GM19468 (cell line): ENCODE measurements at regions not wholly inside any gene's neighbourhood (a gene's known extent, or its start where the extent isn't known, plus 50 kb on each side); places are given as distances from the start of the nearest gene placed in this dataset.
"Not testable (repeated sequence)": the region's sequence is repeated elsewhere in the genome, so short reads cannot be mapped to it uniquely, and the experiment has no call there.

ENCODE experiments used
- ATAC-seq: cut with Tn5 transposase; IDR thresholded peaks from one replicate; pipeline ENCODE4 v1.9.1; 2021; ENCODE audit warnings: mild to moderate bottlenecking, moderate library complexity, moderate number of reproducible peaks; ENCODE audit not compliant: unreplicated experiment; ENCODE audit errors: extremely low read depth

DNA sequence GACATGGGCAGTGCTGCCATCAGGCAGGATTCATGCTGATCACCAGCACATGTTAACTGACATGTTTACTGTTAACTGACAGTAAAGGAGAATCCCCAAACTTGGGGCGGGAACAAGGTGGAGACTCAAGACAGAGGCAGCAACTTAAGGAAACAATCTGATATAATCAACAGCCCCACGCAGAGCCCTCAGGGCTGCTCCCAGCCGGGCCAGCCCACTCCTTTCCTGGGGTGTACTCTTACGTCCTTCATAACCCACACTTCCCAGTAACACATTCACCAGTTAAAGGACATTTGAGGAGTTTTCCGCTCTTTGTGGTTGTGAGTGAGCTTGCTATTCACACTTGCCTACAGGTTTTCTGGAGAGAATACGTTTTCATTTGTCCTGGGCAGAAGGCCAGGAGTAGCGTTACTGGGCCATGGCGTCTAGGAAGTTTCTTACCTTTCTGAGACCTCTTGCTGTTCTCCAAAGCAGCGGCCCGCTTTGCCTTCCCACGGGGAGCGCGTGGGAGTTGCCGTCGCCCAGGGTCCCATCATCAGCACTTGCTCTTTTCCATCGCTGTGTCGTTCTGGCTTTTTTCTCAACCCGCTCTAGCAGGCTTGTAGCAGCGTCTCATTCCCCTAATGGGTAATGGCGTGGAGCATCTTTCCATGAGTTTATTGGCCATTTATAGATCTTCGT is 56.4 kb downstream of the FOXF2 start:
- no peak for ATAC-seq

DNA sequence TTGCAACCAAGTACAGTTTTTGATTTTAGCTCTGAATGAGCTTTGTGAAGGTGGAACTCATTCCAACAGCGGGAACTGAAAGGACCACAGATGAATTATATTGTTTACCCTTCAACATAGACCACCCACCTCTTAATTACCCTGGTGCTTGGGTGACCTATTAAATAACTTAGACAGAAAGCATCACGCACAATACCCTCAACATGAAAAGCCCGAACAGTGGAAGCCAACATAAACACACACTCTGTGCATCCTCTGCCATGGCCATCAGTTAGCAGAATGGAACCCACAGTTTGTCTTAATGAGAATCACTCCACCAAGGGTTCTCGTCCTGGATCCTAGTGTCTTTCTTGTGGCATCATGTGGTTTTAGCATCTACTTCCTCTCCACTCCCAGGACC is 60.5 kb downstream of the FOXF2 start:
- ATAC-seq, result no peak

DNA sequence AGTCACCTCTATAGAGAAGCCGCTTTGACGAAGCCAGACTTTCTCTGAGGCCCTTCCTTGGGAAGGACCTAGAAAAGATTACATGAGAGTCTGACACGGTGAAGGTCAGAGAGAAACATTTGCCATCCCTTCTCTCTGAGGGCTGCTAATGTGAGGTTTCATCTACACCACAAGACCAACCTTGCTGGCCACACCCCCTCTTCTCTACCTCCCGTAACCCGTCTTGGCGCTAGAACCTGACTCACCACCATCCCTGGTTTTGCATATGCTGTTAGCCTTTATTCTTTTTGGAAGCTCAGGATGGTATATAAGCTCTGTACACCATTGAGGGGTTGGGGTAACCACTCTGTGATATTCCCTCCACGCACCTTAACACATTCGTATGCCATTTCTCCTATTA is 63.6 kb downstream of the FOXF2 start:
- ATAC-seq, result no peak

DNA sequence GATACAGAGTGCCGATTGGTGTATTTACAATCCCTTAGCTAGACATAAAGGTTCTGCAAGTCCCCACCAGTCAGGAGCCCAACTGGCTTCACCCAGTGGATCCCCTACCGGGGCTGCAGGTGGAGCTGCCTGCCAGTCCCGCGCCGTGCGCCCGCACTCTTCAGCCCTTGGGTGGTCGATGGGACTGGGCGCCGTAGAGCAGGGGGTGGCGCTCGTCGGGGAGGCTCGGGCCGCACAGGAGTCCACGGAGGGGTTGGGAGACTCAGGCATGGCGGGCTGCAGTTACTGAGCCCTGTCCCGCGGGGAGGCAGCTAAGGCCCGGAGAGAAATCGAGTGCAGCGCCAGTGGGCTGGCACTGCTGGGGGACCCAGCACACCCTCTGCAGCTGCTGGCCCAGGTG is 67.4 kb downstream of the FOXF2 start:
- ATAC-seq, result not testable (repeated sequence)

DNA sequence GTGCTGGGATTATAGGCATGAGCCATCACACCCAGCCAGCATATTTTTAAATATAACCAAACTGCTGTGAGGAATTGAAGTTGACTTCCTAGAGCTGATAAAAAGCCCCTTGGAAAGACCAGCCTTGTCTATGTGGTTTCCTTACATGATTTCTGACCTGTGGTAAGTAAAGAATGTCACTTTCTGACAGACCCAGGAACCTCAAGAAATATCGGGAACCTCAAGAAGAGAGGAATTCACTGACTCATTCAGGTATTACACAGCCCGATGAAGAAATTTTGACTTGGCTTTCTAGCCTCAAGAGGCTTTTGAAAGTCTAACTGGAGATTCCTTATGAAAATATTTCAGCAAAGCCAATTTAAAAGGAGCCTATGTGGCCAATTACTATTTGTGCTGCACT is 71.8 kb downstream of the FOXF2 start:
- no peak for ATAC-seq

DNA sequence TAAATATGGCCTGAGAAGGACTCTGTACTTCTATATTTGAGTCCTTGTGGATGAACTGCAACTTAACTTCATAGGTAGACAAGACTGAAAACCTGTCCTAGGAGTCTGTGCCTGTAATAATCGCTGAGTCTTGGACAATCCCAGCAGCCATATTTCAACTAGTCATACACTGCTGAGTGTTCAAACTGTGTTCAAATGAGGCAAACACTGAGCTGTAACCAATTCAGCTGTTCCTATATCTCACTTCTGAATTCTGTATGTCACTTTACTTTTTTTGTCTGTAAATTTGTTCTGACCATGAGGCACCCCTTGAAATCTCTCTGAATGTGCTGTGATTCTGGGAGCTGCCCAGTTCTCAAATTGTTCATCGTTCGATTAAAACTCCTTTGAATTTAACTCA is 72.4 kb downstream of the FOXF2 start:
- ATAC-seq, result no peak

DNA sequence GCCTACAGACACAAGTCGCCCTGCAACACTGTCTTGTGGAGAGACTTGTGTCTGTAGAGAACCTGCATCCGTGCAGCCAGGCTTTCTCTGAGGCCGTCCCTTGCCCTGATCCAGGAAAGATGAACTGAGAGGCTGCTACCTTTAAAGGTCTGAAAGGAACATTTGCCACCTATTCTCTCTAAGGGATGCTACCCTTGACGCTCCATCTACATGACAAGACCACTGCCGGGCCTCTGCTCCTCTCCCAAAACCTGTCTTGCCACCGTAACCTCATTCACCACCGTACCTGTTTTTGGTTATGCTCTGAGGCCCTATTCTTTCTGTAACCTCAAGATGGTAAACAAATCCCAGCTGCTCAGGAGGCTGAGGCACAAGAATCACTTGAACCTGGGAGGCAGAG is 73.9 kb downstream of the FOXF2 start:
- no peak for ATAC-seq

DNA sequence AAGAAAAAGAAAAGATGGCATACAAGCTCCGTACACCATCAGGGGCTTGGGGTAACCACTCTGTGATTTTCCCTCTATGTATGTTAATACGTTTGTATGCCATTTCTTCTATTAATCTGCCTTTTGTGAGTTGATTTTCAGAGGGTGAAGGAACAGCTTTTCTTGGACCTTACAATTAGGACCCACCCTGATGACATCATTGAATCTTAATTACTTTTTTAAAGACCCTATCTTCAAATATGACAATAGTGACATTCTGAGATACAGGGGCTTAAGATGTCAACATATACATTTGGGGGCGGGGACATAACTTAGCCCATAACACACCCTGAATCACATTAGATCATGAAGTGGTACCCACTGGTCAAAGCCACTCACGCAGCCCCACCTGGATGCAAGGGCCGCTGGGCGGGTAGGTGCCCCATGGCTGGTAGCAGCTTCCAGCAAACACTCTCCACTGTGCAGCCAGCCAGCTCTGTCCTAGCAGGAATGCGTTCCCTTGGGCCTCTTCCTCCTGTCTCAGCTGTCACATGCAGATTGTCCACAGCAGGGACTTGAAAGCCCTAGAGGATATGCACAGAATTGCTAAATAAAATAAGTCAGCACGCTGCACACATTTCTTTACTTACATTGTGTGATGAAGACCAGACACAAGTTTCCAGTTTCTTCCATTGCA is 74.5 kb downstream of the FOXF2 start:
- no peak for ATAC-seq

DNA sequence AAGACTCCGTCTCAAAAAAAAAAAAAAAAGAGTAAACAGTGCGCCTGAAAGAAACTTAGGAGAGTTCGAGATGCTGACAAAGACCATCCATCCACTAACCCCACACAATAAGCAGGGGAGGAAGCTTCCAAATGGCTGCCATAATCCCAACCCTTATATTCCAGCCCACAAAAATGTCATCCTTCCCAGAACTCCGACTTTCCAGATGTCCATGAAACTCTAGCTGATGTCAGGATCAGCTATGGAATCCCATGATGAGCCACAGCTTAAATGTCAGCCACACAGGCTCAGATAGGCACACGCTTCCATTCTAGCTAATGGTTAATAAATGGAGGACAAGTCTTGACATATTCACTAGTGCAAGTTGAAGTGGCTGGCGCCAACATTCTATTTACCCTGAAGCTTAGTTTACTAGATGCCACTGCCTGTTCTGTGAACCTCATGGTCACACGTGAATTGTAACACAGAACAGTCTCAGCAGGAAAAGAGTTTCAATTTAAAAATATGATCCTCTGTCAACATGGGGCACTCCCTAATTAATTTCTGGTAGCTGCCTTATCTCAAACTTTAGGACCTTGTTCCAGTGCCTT is 75.5 kb downstream of the FOXF2 start:
- no peak for ATAC-seq

DNA sequence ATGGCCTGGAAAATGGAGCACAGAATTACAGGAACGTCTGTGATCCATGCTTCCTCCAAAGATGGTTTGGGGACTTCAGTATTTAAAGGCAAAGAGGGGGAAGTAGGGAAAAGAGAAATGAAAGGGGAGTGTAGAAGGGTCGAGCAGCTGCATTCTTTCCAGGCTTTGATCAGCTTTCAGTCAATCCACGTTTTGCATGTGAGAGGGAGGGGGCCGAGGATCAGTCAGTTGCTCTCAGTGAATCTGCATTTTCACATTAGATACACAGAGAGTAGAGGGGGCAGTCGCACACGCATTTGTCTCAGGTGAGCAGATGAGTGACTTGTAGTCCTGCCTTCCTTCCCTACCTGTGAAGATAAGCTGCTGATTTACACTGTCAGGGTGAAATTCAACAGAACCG is 78.8 kb downstream of the FOXF2 start:
- no peak for ATAC-seq

DNA sequence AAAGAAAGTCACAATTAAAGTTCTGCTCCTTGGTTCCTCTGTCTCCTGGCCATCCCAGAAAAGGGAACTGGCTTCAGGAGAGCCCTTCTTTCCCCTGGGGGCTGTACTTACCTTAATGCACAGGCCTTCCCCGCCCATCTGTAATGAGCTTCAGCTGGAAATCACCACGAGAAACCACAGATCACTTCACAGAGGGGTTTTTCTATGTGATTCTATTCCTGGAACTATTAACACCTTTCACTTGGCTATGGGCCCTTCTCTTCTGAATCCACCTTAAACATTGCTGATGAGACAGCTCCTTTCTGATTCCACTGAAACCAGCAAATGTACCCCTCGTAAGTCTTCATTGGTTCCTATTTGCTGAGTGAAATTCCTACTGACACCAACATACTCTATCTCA is 80.7 kb downstream of the FOXF2 start:
- no peak for ATAC-seq

DNA sequence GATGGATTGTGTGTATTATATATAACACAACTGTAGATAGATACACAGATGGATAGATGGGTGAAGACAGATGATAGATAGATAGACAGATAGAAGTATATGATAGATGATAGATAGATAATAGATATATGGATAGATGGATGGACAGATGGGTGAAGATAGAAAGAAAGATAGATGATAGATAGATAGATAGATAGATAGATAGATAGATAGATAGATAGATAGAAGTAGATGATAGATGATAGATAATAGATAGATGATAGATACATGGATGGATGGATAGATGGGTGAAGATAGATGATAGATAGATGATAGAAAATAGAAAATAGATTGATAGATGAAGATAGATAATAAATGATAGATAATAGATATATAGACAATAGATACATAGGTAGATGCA is 83.3 kb downstream of the FOXF2 start:
- ATAC-seq, result no peak

DNA sequence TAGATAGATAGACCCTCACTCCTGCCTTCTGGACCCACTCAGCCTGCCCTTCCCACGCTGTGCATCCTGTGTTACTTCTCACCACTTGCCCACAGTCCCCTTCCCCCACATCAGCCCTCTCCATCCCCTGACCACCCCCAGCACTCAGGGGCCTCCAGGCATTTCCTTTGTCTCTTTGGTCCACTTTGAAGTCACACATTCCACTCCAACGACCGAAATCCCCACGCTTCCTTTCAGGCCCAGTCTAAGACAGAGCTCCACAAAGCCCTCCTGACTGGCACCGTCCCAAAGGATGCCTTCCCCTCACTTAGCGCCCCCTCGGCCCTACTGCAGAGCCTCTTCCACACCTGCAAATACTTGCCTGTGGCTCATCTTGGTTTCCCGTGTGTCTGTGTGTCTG is 83.8 kb downstream of the FOXF2 start:
- no peak for ATAC-seq

DNA sequence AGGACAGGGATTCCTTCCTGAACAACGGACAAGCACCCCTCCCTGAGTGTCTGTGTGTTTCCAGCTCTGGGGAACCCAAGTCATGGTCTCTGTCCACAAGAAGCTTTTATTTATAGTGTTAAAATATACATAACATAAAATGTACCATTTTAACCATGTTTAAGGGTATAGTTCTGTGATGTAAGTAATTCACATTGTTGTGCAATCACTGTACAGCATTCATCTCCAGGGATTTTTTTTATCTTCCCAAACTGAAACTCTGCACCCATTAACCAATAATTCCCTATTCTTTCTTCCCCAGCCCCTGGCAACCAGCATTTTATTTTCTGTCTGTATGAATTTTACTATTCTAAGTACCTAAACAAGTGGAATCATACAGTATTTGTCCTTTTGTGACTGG is 84.2 kb downstream of the FOXF2 start:
- ATAC-seq, result no peak

DNA sequence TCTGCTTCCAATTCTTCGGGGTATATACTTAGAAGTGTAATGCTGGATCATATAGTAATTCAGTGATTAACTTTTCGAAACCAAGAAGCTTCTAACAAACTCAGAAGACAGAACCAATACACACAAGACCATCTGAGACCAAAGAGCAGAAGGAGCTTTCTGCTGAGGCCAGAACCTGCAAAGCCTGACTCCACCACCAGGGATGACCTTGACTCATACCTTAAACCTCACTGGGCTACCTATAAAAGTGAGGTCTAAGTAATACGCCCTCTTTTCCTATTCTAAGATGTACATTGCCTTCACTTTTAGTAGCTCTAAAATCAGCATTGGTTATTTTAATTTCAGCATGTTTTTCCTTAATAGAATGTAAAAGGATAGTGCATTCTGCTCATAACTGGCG is 84.8 kb downstream of the FOXF2 start:
- ATAC-seq, result no peak

DNA sequence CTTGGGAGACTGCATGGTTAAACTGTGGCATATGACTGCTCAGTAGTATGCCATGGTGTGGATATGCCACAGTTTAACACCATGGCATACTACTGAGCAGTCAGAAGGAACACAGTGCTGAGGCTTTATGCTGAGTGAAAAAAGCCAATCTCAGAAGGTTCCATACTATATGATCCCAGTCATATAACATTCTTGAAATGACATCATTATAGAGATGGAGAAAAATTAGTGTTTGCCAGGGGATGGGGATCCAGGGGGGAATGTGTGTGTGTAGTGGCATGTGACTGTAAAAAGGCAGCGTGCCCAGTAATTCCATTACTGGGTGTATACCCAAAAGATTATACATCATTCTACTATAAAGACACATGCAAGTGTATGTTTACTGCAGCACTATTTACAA is 85.8 kb downstream of the FOXF2 start:
- ATAC-seq, result no peak

DNA sequence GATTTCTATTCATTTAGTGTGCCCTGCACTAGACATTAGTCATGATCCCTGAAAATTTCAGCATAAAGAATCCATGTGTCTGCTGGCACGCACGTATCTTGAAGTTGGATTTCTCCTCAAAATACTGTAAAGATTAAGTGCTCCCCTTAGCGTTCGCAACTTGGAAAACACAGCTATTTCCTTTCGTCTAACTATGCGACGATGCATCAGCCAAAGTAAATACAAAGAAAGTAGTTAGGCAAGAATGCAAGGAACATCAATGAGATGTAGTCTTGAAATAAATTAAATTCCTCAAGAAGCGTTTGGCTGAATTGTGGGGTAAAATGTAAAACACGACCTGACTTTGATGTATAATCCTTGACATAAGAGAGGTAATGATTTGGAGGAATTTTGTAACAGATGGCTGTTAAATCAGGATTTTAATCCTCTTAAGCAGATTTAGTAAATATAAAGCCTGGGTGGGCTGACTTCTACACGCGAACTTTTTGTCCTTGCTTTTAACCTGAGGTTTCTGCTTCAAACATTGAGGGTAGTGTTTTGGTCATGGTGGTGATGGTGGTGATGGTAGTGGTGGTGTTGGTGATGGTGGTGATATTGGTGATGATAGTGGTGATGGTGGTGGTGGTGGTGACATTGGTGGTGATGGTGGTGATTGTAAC is 88.2 kb downstream of the FOXF2 start:
- ATAC-seq, result no peak

DNA sequence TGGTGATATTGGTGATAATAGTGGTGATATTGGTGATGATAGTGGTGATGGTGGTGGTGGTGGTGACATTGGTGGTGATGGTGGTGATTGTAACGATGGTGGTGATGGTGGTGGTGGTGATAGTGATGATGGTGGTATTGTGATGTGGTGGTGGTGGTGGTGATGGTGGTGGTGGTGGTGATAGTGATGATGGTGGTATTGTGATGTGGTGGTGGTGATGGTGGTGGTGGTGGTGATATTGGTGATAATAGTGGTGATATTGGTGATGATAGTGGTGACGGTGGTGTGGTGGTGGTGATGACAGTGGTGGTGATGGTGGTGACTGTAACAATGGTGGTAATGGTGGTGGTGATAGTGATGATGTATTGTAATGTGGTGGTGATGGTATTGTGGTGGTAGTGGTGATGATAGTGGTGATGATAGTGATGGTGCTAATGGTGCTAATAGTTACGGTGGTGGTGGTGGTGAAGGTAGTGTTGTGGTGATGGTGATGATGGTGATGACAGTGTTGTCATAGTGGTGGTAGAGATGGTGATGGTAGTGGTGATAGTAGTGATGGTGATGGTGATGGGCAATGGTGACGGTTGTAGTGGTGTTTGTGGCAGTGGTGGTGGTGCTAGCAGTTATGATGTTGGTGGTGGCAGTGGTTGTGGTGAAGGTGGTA is 88.9 kb downstream of the FOXF2 start:
- ATAC-seq, result not testable (repeated sequence)

DNA sequence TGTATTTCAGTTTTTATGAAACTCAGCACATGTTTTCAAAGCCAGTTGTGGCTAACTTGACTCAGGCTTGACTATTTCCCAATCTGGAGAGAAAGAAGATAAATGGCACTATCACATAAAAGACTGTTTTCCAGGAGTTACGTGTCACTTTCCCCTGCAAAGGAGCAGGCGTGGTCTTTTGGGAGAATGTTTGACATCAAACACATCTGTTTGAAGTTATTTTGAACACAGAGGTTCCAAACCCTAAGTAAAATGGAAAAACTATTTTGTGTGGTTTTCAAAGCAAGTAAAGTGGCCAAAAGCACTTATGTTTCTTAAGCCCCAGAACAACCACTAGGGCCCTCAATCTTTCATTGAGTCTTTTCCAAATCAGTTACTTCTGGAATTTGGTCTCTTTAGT is 89.7 kb downstream of the FOXF2 start:
- ATAC-seq, result no peak

DNA sequence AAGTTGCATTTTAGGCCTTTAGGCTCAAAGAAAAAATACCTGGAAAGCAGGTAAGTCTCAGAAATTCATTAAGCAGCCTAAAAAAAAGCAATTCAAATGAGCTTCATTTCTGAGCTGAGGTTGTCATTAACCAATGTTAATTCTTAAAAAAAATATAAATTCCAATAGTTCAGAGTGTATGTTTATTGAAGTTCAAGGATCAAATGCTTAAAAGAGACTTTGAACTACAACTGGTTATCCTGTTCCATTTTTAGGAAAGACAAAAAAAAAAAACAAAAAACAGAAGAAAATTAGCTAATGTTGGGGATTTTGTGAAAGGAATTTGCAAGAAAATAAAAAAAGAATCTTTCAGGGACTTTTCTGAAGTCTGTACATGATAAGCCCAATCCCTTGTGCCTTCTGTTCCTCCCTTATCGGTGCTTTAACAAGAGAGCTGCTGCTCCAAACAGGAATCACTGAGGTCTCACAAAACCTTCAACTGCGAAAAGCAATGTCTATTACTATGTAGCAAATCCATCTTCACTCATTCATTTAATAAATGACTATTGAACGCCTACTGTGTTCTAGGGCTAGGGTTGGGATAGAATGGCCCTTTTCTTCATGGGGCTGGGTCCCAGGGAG is 90.3 kb downstream of the FOXF2 start:
- ATAC-seq, result no peak
